Parathyroid adenoma (tissue), 2 donors: ENCODE measurements at regions not wholly inside any gene's neighbourhood (a gene's known extent, or its start where the extent isn't known, plus 50 kb on each side); places are given as distances from the start of the nearest gene placed in this dataset.
"Not testable (repeated sequence)": the region's sequence is repeated elsewhere in the genome, so short reads cannot be mapped to it uniquely, and the experiment has no call there.

Experiments
- H2AFZ ChIP-seq: fragments of 300-600 bp; sonication (generic); one replicate; pipeline ENCODE4 v1.7.0; 2017; ENCODE audit warnings: antibody characterized with exemption, mild to moderate bottlenecking
- H3K27ac ChIP-seq: fragments of 300-600 bp; sonication (generic); one replicate; pipeline ENCODE4 v1.7.0; 2017
- H3K27me3 ChIP-seq: fragments of 300-600 bp; sonication (generic); one replicate; pipeline ENCODE4 v1.7.0; 2017; ENCODE audit warnings: low read length; ENCODE audit not compliant: control insufficient read depth, insufficient read depth
- H3K36me3 ChIP-seq: fragments of 300-600 bp; sonication (generic); one replicate; pipeline ENCODE4 v1.7.0; 2017; ENCODE audit warnings: low read length; ENCODE audit not compliant: control insufficient read depth, insufficient read depth
- H3K4me1 ChIP-seq: fragments of 300-600 bp; sonication (generic); one replicate; pipeline ENCODE4 v1.7.0; 2017; ENCODE audit warnings: control low read depth
- H3K4me2 ChIP-seq: fragments of 300-600 bp; sonication (generic); one replicate; pipeline ENCODE4 v1.7.0; 2017; ENCODE audit warnings: low read length
- H3K4me3 ChIP-seq: fragments of 300-600 bp; sonication (generic); one replicate; pipeline ENCODE4 v1.7.0; 2017; ENCODE audit warnings: low read depth, low read length
- H3K79me2 ChIP-seq: fragments of 300-600 bp; sonication (generic); one replicate; pipeline ENCODE4 v1.7.0; 2017; ENCODE audit warnings: control low read depth
- H3K9ac ChIP-seq: fragments of 300-600 bp; sonication (generic); one replicate; pipeline ENCODE4 v1.7.0; 2017; ENCODE audit warnings: mild to moderate bottlenecking
- H3K9me3 ChIP-seq: fragments of 300-600 bp; sonication (generic); one replicate; pipeline ENCODE4 v1.7.0; 2017; ENCODE audit warnings: low read length; ENCODE audit not compliant: control insufficient read depth
- TF ChIP-seq, protein P1 (sequence below): fragments of 300-600 bp; sonication (generic); IDR thresholded peaks from one replicate; pipeline ENCODE4 v1.7.0; 2017; ENCODE audit warnings: antibody characterized with exemption, mild to moderate bottlenecking
- donor health status: primary hyperparathyroidism.

DNA sequence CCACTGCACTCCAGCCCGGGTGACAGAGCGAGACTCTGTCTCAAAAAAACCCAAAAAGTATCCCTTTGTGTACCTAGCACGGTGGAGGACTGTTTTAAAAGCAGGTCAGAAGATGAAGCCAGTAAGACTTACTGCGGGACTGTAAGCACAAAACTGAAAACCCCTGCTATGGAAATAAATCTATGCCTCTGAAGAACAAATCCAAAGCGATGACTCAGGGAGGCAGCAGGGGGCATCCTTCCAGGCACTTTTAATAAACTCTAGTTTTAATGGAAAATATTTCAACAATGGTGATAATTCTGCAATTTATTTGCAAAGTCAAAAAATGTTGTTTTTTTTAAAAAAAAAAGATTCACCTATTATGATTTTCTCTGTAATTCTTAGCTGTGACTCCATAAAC is 326.8 kb downstream of the BCL2L11 start:
- H3K4me1 ChIP-seq, H2AFZ ChIP-seq, H3K79me2 ChIP-seq, H3K9ac ChIP-seq, H3K9me3 ChIP-seq, H3K27ac ChIP-seq, H3K36me3 ChIP-seq, H3K4me3 ChIP-seq, H3K4me2 ChIP-seq, H3K27me3 ChIP-seq: not testable (repeated sequence)

DNA sequence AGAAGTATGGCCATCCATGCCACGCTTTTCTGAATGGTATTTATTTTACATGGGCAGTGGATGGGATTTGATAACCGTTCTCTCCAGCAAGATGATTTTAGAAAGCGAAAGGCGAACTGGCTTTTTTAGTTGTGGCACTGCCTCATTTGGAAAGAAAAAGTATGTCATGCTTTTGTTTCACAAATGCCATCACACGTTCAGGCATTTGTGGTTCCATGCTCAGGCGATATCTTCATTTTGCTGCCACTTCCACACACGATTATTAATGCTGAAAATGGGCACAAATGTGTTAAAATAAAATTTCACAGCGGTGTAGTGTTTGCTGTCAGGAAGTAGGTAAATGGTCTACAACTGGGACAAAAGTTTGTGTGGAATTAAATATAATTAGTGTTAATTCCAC is 328.1 kb downstream of the BCL2L11 start:
- H3K4me3 ChIP-seq, H3K9me3 ChIP-seq, H2AFZ ChIP-seq: not testable (repeated sequence)

DNA sequence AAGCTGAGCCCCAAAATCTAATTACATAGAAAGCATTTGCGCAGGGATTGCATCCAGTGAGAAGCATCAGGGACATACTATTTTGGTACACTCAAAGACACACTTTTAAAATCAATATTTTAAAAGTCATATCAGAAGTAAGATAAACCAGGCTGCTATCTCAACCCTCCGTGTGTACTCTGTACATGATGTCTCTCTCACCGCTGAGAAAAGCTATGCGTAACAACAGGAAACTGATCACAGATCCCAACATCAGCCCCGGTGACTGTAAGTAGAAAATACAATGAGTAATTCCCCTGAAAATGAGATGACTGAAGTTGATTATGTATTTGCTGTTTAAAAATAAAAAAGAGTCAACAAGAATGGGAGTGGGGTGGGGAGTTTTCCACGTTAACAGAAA is 329.8 kb downstream of the BCL2L11 start:
- H3K27me3 ChIP-seq, H3K4me3 ChIP-seq, H3K79me2 ChIP-seq, H3K9me3 ChIP-seq, H3K9ac ChIP-seq, H3K4me1 ChIP-seq, H3K27ac ChIP-seq, H3K36me3 ChIP-seq, H2AFZ ChIP-seq, H3K4me2 ChIP-seq: not testable (repeated sequence)

More for the DNA sequence above, 328.1 kb downstream of the BCL2L11 start:
- H3K4me2 ChIP-seq, H3K36me3 ChIP-seq, H3K4me1 ChIP-seq, H3K27me3 ChIP-seq, H3K27ac ChIP-seq, H3K79me2 ChIP-seq, H3K9ac ChIP-seq: not testable (repeated sequence)

DNA sequence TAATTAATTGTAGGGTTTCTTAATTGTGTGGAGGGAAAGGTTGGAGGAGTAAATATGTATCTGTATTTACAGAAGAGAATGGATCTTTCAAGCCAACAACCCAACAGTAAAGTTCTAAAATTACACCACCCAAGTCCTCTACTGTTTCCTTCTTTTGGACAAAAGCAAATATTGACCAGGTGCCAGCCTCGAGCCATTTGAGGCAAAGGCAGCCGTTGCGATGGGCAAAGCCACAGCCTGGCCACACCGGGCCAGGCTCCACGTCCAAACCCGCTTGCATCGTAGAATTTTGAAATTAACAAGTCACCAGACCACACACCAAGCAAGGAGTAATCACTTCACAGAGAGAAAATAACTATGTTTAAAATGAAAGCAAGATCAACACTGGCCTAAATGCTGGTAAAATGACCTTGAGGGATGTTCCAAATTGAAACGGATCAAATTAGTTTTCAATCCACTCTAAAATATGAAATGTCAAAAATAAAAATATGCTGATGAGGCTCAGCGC is 331.0 kb downstream of the BCL2L11 start:
- H3K4me3 ChIP-seq, H3K36me3 ChIP-seq, H3K27me3 ChIP-seq, H3K79me2 ChIP-seq, H3K27ac ChIP-seq, H3K9ac ChIP-seq, H3K4me1 ChIP-seq, H3K9me3 ChIP-seq, H2AFZ ChIP-seq, H3K4me2 ChIP-seq: not testable (repeated sequence)

DNA sequence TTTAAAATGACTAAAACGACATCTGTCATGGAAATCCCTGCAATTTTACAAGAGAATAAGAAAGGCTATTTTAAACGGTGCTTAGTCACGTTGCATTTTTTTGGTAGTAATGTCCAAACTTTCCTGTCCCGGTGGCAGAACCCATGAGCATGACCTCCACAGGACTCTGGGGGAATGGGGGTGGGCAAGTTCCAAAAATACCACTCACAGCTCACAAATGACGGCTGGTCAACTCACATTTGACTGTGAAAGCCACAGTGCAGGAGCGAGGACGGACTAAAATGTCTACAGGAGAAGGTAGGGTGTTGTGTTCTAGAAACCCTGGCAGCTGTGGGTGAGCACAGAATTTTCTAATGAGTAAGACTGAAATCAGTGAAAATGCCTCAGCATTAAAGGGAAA is 331.5 kb downstream of the BCL2L11 start:
- H3K27me3 ChIP-seq, H3K79me2 ChIP-seq, H3K4me3 ChIP-seq, H2AFZ ChIP-seq, H3K4me2 ChIP-seq, H3K27ac ChIP-seq, H3K9ac ChIP-seq, H3K36me3 ChIP-seq, H3K9me3 ChIP-seq, H3K4me1 ChIP-seq: not testable (repeated sequence)

DNA sequence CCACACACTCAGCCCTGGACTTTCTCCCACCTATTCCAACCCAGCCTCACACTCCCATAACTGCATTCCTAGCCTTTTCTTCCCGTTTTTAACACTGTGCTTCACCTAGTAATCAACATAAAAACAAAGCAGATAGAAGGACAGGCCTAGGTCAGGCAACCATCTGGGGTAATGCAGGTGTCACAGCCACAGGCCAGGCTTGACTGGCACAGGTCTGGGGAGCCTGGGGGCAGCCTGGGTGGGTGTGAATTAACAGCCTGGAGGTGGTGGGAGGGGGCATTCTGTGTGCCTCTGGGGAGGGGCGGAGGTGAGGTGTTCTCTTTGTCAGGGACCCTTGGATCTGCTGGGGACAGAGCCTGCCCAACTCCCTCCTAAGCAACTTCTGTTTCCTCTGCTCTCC is 332.6 kb downstream of the BCL2L11 start:
- H3K27me3 ChIP-seq, H3K79me2 ChIP-seq, H3K4me1 ChIP-seq, H3K9ac ChIP-seq, H3K9me3 ChIP-seq, H2AFZ ChIP-seq, H3K27ac ChIP-seq, H3K4me3 ChIP-seq, H3K4me2 ChIP-seq, H3K36me3 ChIP-seq: not testable (repeated sequence)

DNA sequence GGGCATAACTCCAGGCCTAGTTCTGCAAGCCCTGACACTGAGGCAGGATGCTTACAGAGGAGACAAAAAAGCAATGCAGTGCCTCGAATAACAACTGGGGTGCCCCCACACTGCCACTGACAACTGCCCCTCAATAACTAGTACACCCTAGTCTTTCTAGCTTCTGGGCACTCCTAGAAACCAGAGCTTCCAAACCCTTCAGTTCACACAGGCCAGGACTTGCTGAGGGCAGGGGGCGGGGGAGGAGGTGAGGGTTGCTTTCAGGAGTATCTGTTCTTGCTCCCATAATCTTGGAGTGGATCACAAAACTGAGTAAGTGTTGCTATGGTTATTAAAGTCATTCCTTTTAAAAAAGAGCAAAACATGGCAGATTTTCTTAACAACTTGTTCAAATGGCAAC is 333.1 kb downstream of the BCL2L11 start:
- not testable (repeated sequence) for H3K79me2 ChIP-seq, H3K4me1 ChIP-seq, H3K9me3 ChIP-seq, H3K27me3 ChIP-seq, H3K36me3 ChIP-seq, H3K4me2 ChIP-seq, H2AFZ ChIP-seq, H3K9ac ChIP-seq, H3K27ac ChIP-seq, H3K4me3 ChIP-seq

DNA sequence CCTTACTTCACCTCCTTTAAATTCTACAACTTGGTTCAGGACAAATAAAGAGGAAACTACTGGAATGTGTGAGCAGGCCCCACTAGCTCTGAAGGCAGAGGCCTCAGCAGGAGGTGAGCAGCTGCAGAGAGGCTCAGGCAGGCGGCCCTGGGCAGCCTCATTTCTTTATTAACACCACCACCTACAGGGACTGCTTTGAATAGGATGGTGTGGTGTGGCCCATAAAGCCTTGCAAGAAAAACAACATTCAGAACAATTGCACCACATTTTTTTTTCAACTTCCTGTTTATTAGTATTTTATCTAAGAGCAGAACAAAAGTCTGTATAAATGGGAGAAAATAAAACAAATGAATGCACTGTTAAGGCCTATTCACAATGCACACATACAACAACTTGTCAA is 333.7 kb downstream of the BCL2L11 start:
- not testable (repeated sequence) for H2AFZ ChIP-seq, H3K4me3 ChIP-seq, H3K27ac ChIP-seq, H3K9ac ChIP-seq, H3K36me3 ChIP-seq, H3K79me2 ChIP-seq, H3K27me3 ChIP-seq, H3K4me1 ChIP-seq, H3K9me3 ChIP-seq, H3K4me2 ChIP-seq
- TF ChIP-seq, protein P1, sequence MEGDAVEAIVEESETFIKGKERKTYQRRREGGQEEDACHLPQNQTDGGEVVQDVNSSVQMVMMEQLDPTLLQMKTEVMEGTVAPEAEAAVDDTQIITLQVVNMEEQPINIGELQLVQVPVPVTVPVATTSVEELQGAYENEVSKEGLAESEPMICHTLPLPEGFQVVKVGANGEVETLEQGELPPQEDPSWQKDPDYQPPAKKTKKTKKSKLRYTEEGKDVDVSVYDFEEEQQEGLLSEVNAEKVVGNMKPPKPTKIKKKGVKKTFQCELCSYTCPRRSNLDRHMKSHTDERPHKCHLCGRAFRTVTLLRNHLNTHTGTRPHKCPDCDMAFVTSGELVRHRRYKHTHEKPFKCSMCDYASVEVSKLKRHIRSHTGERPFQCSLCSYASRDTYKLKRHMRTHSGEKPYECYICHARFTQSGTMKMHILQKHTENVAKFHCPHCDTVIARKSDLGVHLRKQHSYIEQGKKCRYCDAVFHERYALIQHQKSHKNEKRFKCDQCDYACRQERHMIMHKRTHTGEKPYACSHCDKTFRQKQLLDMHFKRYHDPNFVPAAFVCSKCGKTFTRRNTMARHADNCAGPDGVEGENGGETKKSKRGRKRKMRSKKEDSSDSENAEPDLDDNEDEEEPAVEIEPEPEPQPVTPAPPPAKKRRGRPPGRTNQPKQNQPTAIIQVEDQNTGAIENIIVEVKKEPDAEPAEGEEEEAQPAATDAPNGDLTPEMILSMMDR = peak; percentile 27

DNA sequence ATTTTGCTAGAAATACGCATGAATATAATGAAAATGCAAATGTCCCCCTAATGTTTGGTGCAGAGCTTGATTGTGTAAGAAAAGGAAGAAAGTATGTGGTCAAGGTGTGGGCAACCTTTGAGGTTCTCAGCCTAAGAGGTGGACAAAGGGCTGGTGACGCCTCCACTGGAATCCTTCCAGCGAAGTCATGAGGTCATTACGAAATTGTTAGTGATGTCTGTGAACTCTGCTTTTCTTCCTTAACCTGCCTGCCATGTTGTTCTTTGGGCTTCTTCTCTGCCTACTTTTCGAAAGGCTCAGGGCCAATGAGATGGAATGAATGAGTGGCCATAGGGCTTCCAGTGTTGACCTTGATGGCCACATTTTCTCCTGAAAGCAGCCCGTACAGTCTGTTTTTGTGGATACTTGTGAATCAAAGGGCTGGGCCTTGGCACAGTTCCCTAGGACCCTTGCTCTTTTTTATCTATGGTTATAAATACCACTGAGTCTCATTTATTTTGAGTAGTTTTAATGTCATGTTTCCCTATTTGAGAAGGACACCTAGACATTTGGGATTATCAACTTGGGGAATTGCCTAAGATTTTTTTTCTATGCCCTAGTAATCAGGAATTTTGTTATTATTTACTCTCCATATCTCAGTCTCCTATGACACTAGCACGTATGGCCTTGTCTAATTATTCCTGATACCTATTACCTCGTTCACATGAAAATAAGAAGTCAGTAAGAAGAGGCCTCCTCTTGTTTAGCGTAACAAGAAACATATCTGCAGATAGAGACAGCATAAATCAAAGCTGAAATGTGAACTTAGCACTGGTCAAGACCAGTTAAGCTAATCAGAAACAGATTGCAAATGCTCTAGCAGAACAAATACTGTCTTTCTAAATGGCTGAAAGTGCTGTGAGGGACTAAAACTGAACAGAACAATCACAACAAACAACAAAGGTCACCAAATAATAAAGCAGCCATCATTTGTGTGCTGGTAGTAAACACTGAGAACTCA is 334.6 kb downstream of the BCL2L11 start:
- H3K9me3 ChIP-seq, H3K27ac ChIP-seq, H3K4me1 ChIP-seq, H3K27me3 ChIP-seq, H3K9ac ChIP-seq, H2AFZ ChIP-seq, H3K4me3 ChIP-seq, H3K79me2 ChIP-seq, H3K36me3 ChIP-seq, H3K4me2 ChIP-seq: not testable (repeated sequence)

DNA sequence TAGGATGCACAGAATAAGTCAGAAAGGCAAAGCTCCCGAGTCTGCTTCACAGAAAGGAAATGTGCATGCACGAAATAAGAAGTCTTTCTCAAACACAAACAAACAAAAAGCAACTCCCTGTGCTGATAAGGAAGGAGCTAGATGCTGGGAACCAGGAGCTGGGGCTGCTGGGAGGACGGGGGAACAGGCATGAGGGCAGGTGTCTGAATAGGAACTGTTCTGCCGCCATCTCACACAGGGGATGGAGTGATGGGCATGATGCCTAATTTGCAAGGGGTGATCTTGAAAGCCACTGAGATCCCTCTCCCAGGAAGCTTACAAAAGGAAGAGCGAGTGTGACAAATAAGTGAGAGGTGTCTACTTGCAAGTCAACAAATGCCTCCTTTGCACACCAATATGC is 336.5 kb downstream of the BCL2L11 start:
- H3K27me3 ChIP-seq, H3K27ac ChIP-seq, H3K36me3 ChIP-seq, H3K4me2 ChIP-seq, H3K4me1 ChIP-seq, H2AFZ ChIP-seq, H3K9me3 ChIP-seq, H3K4me3 ChIP-seq, H3K79me2 ChIP-seq, H3K9ac ChIP-seq: not testable (repeated sequence)
